ENCODE measurements at regions not wholly inside any gene's neighbourhood (a gene's known extent, or its start where the extent isn't known, plus 50 kb on each side); places are given as distances from the start of the nearest gene placed in this dataset.

- no peak for TF ChIP-seq SIX5 (IDR thresholded peaks at IDR 0.05; ENCODE audit: low read depth, low read length)
- 0 out of 2 replicates have a peak, but pooled peaks have one; percentile 47 for TF ChIP-seq SP4 (IDR thresholded peaks at IDR 0.05; ENCODE audit: low read length)
- peak; percentile 23; the same call in 1 of the 2 replicates for TF ChIP-seq SUZ12 (IDR thresholded peaks at IDR 0.05; ENCODE audit: low read length)
- TF ChIP-seq RFX5 (IDR thresholded peaks at IDR 0.05; ENCODE audit: borderline replicate concordance, low read depth, low read length): no peak
- TF ChIP-seq KDM4A (IDR thresholded peaks at IDR 0.05; ENCODE audit: low read depth, low read length, severe bottlenecking): peak; percentile 95
- no peak for TF ChIP-seq HDAC6 (IDR thresholded peaks at IDR 0.05; ENCODE audit: low read depth, low read length)
- peak; percentile 91 for TF ChIP-seq RBBP5 (IDR thresholded peaks at IDR 0.05; ENCODE audit: borderline replicate concordance, low read depth, low read length)
- TF ChIP-seq BACH1 (IDR thresholded peaks at IDR 0.05; ENCODE audit: low read length): no peak
- TF ChIP-seq FOSL1 (IDR thresholded peaks at IDR 0.05; ENCODE audit: insufficient read depth, low read depth, low read length): no peak
- TF ChIP-seq EZH2 (IDR thresholded peaks at IDR 0.05; ENCODE audit: low read depth, low read length, severe bottlenecking): peak; percentile 17
- TF ChIP-seq PHF8 (conservative IDR thresholded peaks at IDR 0.05; ENCODE audit: low read depth, low read length): 0 out of 2 replicates have a peak, but pooled peaks have one; percentile 34
- TF ChIP-seq USF2 (IDR thresholded peaks at IDR 0.05; ENCODE audit: low read length): no peak
- TF ChIP-seq NRF1 (IDR thresholded peaks at IDR 0.05; ENCODE audit: low read depth, low read length): no peak
- no peak for TF ChIP-seq CEBPB (IDR thresholded peaks at IDR 0.05; ENCODE audit: low read depth, low read length)
- no peak for TF ChIP-seq SP2 (IDR thresholded peaks at IDR 0.05; ENCODE audit: low read length)
- TF ChIP-seq HDAC2 (IDR thresholded peaks at IDR 0.05; ENCODE audit: borderline replicate concordance in 1 of 2, low read depth in 2 of 2, low read length in 2 of 2): peak in 1 of 2 experiments; percentile 88; a peak in 2 of 4 replicates
- TF ChIP-seq RXRA (IDR thresholded peaks at IDR 0.05; ENCODE audit: insufficient read depth, low read depth, low read length): no peak
Observed at GRCh38 chr16:66270333-66270927, 96.1 kb upstream of the CDH5 start (continued).

Measured in H1 (cell line).